HG03135 (cell line): ENCODE measurements at regions not wholly inside any gene's neighbourhood (a gene's known extent, or its start where the extent isn't known, plus 50 kb on each side); places are given as distances from the start of the nearest gene placed in this dataset.
"Not testable (repeated sequence)": the region's sequence is repeated elsewhere in the genome, so short reads cannot be mapped to it uniquely, and the experiment has no call there.

Experiments
- ATAC-seq: cut with Tn5 transposase; IDR thresholded peaks from one replicate; pipeline ENCODE4 v1.9.1; 2021; ENCODE audit warnings: mild to moderate bottlenecking, moderate library complexity; ENCODE audit not compliant: unreplicated experiment

DNA sequence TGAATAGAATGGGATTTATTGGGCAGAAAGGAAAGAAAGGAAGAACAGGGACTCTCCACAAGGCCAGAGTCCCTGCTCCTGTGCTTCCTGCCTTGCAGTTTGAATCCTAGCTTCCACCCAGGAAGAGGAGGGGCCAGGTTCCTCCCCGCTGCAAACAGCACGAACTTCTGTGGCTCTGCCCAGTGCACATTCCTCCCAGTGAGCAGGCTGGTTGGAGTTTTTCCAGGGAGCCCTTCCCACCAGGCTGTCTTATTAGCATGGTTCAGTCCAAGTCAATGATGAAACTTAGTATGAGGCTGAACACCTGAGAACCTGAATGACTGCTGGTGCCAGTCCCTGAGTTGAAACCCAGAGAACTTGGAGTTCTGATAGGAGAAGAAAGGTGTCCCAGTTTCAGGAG, 247.2 kb downstream of the DUSP10 start:
- ATAC-seq, result no peak

DNA sequence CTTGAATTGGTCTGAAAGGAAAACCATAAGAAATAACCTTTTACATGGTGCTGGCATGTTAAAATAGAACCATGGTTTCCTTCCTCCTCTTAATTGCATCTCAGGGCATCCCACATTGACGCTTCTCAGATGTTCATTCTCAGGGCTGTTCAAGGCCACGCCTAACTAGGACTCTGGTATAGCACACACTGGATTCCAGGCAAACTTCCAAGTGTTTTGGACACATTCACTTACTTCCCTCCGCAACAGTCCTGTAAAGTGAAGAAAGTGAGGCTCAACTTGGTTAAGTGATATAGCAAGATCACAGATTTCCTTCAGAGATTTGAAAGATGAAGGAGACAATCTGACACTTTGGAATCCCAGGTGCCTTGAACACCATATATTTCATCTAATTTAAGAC, 244.8 kb downstream of the DUSP10 start:
- ATAC-seq, result no peak

DNA sequence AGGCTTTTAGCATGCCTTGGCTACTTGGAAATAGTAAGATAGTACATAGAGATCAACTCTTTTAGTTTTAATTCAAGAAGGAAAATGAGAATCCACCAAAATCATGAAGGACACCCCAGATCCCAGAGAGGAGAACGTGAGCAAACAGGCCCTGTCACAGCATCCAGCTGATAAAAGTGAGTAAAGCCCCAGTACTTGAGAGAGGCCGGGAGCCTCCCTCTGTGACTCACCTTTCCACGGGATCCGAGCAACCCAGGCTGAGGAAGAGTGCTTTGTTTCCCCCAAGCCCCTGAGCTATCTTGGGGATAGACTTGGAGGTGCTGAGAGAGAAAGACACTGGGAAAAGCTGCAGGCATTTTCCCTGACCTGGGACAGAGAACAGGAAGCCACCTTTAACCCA, 238.6 kb downstream of the DUSP10 start:
- no peak for ATAC-seq

DNA sequence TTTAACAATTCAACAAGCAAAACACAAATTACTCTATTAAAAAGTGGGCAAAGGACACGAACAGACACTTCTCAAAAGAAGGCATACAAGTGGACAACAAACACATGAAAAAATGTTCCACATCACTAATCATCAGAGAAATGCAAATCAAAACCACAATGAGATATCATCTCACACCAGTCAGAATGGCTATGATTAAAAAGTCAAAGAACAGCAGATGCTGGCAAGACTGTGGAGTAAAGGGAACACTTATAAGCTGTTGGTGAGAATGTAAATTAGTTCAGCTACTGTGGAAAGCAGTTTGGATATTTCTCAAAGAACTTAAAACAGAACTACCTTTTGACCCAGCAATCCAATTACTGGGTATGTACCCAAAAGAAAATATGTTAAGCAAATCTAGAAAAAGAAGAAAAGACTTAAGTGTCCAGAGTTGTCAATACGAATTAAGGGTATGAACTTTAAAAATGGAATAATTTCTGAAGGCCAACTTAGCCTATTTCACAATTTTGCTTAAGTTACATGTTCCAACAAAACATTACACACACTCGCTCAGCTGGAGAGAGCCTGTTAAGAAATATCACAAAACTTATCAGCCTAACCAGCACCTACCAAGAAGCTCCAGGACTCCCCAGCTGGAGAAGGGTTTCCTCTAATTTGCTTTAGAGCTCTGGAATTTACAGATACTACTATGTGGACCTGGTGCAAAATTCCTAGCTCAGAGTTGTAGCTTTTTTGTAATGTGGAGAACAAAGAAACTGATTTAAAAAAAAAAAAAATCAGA, 232.1 kb downstream of the DUSP10 start:
- ATAC-seq, result no peak

DNA sequence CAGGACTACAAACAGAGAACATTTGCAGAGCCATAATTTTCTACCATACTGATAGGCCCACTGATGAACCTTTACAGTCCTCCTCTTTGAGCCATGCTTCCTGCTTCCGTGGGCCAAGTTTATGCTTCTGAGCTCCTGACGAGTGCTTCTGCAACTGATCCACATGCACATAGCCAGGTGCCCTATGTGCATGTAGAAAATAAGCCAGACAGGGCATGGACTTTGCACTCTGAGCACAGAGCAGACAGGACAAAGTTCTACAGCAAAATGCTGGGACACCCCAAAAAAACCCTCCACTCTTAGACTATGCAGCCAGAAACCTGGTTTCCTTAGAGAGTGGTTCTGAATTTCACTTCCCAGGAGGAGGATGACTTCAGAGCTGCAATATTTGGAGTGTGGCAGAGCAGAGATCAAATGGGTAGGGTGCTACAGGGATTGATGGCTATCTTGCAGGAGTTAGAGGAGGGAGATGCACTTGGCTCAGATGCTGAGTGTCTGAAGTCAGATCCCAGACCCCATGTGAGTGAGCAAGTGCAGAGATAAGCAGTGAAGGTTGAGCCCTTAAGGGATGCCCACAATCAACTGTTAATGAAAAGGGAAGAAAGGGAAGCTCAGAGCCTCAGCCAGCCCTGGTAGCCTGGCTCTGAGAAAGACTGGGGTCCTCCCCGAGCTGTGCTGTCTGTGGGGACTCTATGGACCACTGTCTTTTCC, 230.9 kb downstream of the DUSP10 start:
- ATAC-seq, result no peak

DNA sequence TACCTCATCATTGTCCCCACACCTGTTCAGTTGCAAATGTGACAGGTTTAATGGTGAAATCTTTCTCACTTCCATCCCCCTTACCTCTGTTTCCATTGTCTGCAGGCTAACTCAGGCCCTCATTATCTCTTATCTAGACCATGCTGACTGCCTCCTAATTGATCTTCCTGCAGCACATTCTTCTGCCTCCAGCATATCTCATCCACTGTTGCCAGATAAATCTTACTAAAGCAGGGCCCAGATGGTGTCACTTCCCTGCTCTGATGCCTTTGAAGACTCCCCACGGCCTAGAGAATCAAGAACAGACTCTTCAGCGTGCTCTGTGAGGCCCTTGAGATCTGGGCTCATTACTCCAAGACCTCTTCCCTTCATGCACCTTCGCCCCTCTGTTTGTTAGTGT, 230.1 kb downstream of the DUSP10 start:
- no peak for ATAC-seq

DNA sequence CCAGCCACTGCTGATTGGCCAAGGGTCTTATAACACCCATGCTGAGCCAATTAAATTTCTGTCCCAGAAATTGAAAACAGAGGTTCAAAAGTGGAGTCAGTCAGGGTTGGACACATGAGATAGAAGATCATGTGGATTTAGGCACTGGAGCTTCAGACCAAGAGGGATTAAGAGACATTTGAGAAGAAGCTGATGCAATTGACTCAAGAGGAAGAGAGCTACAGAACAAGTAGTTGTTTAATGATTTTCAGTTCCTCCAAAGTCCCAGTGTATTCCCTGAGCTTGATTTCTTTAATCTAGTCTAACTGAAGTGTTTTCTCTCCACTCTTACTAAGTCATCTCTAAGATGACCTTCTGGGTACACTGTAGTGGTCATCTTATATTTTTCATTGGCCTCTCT, 227.1 kb downstream of the DUSP10 start:
- ATAC-seq, result no peak

DNA sequence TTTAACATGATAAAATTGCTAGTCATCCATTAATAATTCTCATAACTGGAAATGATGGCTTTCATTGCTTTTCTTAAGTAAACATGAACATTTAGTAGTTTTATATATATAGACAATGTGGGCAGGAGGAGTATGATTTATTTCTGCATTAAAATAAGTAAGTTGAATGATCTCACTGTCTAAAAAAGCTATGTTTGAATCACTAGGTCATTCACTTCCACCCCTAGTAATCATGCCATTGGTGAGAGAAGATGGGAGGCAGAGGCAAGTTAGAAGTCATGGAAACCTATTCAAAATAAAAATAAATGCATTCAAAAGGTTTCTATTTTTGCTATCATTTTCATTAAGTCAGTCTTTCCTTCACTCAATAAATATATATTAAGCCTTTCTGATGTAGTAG, 226.4 kb downstream of the DUSP10 start:
- ATAC-seq, result no peak

DNA sequence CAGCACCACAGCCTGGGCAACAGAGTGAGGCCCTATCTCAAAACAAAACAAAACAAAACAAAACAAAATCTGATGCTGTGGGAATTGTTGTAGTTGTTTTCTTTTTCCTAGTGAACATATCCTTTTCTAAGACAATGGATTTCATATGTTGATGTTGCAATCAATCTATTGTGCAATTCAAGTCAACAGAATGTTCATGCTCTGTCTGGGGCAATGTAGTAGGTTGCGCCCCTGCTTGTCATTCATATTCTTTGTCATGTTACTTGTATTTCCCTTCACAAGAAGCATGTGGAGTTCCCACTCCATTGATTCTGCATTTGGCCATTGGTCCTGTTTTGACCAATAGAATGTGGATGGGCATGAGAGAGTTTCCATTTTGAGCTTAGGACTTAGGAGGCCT, 223.9 kb downstream of the DUSP10 start:
- ATAC-seq, result no peak

DNA sequence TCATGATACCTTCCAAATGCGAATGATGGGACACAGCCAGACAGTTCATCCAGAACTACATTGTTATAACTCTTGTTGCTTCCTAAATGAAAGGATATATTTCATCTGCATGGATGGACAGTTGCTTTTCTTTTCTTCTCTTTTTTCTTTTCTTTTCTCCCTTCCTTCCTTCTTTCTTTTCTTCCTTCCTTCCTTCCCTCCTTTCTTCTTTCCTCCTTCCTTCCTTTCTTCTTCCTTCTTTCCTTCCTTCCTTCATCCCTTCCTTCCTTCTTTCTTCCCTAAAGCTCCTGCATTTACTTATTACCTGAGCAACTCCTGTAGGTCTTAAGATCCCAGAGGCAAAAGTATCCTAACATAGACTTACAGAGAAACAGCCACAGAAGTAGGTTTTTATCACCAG, 221.6 kb downstream of the DUSP10 start:
- no peak for ATAC-seq

DNA sequence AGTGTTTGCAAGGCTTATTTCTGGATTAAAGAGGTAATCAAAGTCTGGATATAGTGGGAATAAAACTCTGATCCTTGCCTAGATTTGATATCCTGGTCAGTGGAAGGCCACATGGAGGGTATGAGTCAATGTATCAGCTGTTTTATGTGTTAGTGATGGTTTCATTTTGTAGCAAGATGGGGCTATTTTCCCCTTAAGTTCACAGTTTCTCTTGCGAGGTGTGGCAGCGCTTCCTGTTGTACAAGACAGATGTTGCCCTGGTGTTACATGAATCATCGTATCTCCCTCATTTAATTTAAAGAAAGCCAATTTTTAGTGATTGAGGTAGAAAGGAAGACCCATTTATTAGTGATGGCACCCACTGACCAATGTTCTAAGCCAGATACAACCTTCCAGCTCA, 220.2 kb downstream of the DUSP10 start:
- ATAC-seq, result no peak

DNA sequence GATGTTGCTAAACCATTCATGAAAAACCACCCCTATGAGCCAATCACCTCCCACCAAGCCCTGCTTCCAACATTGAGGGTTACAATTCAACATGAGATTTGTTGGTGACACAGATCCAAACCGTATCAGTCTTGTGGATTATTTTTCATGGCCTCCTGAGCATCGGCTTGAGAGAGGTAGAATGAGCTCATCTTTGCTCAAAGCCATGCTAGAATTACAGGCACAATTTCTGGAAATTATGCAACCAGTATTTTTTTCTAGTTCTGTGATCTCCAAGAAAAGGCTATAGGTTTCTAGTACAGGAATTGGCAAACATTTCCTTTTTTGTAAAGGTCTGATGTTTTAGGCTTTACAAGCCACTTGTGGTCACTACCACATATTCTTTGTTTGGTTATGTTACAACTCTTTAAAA, 219.4 kb downstream of the DUSP10 start:
- ATAC-seq, result no peak

DNA sequence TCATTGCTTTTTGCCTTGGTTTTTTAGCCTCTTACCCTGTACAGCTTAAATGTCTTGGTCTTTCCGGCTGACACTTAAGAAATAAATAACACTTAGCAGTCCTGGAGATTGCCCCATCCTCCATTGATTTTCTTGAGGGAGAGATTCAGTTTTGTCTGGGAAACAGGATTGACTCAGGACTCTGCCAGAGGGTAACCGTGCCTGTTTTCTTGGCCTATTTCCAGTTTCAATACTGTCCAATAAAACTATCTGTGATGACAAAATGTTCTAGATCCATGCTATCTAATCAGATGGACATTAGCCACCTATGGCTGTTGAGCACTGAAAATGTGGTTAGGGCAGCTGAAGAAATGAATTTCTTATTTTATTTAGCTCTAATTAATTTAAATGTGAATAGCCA, 216.1 kb downstream of the DUSP10 start:
- ATAC-seq, result no peak

DNA sequence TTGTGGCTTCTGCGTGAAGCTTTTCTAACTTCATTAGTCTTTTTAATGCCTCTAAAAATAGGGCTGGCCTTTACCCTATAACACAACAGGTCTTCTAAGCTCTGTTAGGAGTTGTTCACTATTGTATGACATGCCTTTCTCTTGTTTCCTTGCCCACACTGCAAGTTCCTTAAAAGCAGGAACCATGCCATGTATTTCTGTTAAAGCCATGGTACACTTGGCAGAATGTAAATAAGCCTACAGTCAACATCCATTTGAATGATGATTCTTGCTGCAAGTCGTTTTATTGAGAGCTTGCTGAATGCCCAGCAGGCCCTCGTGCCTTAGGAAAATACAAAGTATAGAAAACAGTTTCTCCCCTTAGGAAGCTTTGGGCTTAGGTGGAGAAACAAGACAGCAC, 214.6 kb downstream of the DUSP10 start:
- no peak for ATAC-seq

DNA sequence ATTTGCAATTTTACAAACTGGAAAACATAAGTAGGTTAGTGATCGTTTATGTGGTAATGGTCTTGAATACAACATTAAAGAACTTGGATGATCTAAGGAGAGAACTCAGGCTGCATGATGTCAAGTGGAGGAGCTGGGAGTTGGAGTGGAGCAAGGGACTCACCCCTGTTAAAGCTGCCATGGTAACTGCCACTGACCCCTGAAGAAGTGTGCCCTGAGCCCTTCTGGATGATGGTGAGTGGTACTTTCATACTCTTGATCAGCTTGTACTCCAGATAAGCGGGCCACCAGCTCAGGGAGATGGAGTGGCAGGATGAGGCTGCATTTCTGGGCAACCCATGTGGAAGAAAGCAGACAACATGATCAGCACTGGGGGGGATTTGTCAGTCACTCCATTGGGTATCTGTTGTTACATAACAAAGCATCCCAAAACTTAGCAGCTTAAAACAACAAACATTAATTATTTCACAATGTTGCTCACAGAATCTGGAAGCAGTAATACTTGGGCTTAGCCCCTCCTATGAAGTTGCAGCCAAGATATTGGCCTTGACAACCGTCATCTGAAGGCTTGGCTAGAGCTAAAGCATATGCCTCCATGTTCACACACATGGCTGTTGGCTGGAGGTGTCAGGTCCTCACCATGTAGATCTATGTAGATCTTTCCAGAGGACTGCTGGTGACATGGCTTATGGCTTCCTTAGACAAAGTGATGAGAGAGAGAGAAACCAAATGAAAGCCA, 213.8 kb downstream of the DUSP10 start:
- no peak for ATAC-seq

DNA sequence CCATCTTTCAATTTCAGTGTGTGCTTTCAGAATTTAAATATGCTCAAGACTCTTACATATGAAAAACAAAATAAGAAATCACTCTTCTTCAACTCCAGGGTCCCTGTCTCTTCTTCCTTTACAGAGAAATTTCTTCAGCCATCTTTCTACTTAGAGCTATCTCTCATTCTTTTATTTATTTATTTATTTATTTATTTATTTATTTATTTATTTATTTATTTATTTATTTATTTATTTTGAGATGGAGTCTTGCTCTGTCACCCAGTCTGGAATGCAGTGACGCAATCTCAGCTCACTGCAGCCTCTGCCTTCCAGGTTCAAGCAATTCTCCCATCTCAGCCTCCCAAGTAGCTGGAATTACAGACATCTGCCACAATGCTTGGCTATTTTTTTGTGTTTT, 211.7 kb downstream of the DUSP10 start:
- not testable (repeated sequence) for ATAC-seq

DNA sequence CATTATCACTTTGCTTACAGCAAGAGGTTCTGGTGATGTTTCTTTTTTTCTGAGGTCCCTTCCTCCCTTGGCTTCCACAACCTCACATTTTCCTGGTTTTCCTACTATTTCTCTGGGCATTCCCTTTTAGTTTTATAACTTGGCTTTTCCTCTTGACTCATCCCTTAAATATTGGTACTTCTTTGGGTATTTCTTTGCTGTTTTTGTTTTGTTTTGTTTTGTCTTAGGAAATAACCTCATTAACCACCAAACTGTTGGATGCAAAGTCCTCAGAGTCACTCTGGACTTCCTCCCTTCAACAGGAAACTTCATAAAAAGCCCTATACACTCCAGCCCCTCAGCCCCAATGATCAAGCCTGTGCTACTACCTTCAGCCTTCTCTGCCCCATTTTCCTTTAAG, 211.1 kb downstream of the DUSP10 start:
- ATAC-seq, result no peak

DNA sequence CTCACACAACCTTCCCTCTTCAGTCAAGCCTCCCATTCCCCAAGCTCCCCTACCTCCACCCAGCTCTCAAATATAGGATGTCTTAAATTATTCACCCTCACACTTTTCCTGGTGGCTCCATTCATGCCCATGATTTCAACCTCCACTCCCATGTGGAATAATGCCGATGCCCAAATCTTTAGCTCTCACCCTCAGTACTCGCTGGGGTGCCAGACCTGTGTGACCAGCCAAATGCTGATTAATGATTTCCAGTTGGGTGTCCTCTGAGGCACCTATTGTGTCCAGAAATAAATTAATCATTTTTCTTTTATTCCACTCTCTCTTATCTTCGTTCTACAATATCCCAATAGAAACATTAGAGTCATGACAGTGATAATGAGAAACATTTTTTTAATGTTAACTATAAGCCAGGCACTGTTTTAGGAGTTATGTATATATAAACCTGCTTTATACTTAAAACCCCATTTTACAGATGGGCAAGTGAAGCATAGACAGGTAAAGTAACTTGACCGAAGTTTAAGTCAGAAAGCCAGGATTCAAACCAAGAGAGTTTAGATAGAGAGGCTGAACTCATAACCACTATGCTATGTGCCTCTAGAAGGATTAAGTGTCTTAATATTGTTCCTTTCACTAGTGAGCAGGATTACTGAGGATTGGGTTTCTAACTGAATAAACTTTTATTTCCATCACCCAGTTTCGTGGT, 209.7 kb downstream of the DUSP10 start:
- no peak for ATAC-seq

DNA sequence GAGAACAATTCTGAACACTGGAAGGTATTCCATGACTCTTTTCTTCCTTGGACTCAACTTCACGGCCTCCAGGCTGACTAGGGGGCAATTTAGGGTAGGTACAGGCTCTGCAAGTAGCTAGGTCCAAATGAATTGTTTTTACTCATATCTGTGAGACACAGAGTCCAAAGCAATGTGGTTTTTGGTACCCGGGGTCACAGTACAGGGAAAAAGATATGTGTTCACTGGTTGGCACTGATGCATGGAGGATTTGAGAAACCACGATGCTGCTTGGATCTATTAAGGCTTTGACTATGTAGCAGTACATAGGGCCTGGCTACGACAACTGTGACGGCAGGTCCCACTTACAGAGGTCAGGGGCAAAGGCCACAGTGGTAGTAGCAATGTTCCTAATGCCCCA, 200.6 kb downstream of the DUSP10 start:
- ATAC-seq, result no peak

DNA sequence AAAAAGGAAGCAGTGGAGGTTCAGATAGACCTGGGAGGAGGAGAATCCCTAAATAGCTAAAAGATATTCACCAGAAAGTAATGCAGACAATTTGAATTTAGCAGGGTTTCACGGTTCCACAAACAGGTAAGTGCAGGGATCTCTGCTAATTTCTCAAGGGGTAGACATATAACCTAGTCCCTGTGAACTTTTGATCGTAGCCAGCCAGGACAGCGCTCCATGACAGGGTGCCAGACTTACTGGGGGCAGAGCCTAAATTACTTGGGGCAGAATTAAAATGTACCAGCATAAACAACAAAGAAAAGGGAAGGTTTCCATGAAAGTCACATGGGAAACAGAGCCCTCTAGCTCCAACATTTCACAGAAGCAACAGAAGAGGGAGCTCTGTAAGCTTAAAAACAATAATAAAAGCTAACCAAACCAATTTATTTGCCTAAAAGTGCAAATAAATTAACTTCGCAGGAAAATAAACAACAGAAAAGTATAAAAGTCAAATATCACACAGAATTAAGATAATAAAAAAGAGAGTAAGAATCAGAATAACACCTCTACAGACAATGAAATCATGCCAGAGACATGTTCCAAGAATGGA, 198.3 kb downstream of the DUSP10 start:
- no peak for ATAC-seq

DNA sequence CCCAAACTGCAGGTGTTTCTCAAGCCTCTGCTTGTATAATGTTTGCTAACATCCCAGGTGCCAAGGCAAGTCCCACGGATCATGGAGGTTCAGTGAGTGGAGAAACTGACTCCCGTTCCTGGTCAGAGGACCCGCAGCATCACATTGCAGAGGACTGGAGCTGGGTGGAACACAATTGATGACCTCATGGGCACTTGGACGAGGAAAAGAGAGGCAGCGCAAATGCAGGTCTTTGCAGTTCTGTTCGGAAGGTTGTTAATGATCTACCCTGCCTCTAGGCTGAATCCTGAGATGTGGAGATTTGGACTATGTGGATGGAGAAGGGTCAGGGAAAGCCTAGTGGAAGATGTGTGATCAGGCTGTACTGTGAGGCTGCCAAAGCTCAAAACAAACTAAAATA, 192.9 kb downstream of the DUSP10 start:
- no peak for ATAC-seq
